Effector memory CD8-positive, alpha-beta T cell (primary cell): ENCODE measurements at regions not wholly inside any gene's neighbourhood (a gene's known extent, or its start where the extent isn't known, plus 50 kb on each side); places are given as distances from the start of the nearest gene placed in this dataset.
"Not testable (repeated sequence)": the region's sequence is repeated elsewhere in the genome, so short reads cannot be mapped to it uniquely, and the experiment has no call there.

Source experiments
- ATAC-seq: fragments of 150-1000 bp; cut with Tn5 transposase; replicated peaks from 2 replicates; pipeline ENCODE4 v1.10.0; 2021; ENCODE audit warnings: mild to moderate bottlenecking, moderate library complexity
- DNase-seq, 3 experiments: peaks; one replicate each; pipeline ENCODE4 v3.0.0; 2021
- H3K27ac Mint-ChIP-seq, 2 donors: one replicate each; pipeline ENCODE4 v1.8.0; 2022; ENCODE audit warnings: mild to moderate bottlenecking in 2 of 2, mixed read lengths in 2 of 2, moderate library complexity in 2 of 2
- H3K27me3 Mint-ChIP-seq, 2 donors: one replicate each; pipeline ENCODE4 v1.8.0; 2022; ENCODE audit warnings: mixed read lengths in 2 of 2
- H3K36me3 Mint-ChIP-seq: one replicate; pipeline ENCODE4 v1.8.0; 2022; ENCODE audit warnings: mild to moderate bottlenecking, moderate library complexity, mixed read lengths; ENCODE audit not compliant: insufficient read depth
- H3K4me1 Mint-ChIP-seq, 2 donors: one replicate each; pipeline ENCODE4 v1.8.0; 2022; ENCODE audit warnings: low read depth in 2 of 2, mixed read lengths in 2 of 2
- H3K4me3 Mint-ChIP-seq, 2 donors: one replicate each; pipeline ENCODE4 v1.8.0; 2022; ENCODE audit warnings: mild to moderate bottlenecking in 2 of 2, mixed read lengths in 2 of 2, moderate library complexity in 2 of 2
- H3K9me3 Mint-ChIP-seq, 2 donors: one replicate each; pipeline ENCODE4 v1.8.0; 2022; ENCODE audit warnings: mixed read lengths in 2 of 2

GRCh38 chr17:52495646-52496045, 337.1 kb upstream of the CA10 start:
- Mint-ChIP-seq H3K27ac (no peak overlapping the region), H3K27me3 (no peaks in the 10 kb centered on the region), H3K36me3 (no peaks in the 10 kb centered on the region), H3K4me3 (no peak overlapping the region), H3K4me1 (no peaks in the 10 kb centered on the region), H3K9me3 (peaks cover under 1 to 7% of the 10 kb centered on the region in 2 donors)
- DNase-seq, result no peak
- ATAC-seq, result no peak

- Mint-ChIP-seq H3K4me1 (no peaks in the 10 kb centered on the region), H3K27ac (no peak overlapping the region), H3K4me3 (no peak overlapping the region), H3K27me3 (no peaks in the 10 kb centered on the region), H3K36me3 (no peaks in the 10 kb centered on the region), H3K9me3 (peaks cover under 1 to 6% of the 10 kb centered on the region in 2 donors)
- DNase-seq (no peak), ATAC-seq (no peak)
Observed at GRCh38 chr17:52482271-52482670, 323.8 kb upstream of the CA10 start.

DNA sequence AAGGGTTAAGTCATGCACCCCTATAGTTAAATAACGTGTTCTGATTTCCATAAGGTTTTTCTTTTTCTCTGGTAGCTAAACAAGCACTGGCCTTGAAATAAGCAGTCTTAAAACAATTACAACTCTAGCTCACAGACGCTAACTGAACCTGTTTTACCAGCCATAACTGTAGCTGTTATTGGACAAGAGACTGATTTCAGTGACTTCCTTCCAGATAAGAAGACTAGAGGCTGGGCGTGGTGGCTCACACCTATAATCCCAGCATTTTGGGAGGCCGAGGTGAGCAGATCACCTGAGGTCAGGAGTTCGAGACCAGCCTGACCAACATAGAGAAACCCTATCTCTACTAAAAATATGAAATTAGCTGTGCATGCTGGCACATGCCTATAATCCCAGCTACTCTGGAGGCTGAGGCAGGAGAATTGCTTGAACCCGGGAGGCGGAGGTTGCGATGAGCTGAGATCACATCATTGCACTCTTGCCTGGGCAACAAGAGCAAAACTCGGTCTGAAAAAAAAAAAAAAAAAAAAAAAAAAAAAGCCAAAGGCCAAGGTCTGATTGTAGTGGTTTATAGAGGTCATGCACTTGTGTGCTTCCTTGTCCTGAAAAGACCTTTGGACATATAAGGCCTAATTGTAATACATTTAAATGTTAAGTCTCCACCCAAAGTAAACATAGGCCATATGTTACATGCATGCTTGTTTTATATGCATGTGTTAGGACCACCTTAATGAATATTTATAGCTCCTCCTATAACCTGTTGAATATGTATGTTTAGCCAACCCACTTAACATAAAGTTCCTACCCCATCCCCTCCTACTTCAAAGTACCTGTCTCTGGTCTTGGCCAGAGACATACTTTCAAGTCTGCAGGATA, 319.5 kb upstream of the CA10 start:
- ATAC-seq (no peak), DNase-seq (no peak)
- Mint-ChIP-seq H3K36me3 (no peaks in the 10 kb centered on the region), H3K4me1 (no peaks in the 10 kb centered on the region), H3K4me3 (no peak overlapping the region), H3K27ac (no peak overlapping the region), H3K27me3 (no peaks in the 10 kb centered on the region), H3K9me3 (peaks cover 0 to 4% of the 10 kb centered on the region in 2 donors)

GRCh38 chr17:52476638-52477313, 318.3 kb upstream of the CA10 start:
- H3K9me3 Mint-ChIP-seq, result peaks cover 4 to 7% of the 10 kb centered on the region in 2 donors
- H3K27me3 Mint-ChIP-seq, result no peaks in the 10 kb centered on the region
- H3K4me3 Mint-ChIP-seq, result no peak overlapping the region
- H3K36me3 Mint-ChIP-seq, result no peaks in the 10 kb centered on the region
- H3K27ac Mint-ChIP-seq, result no peak overlapping the region
- no peaks in the 10 kb centered on the region for H3K4me1 Mint-ChIP-seq
- no peak for DNase-seq
- ATAC-seq, result no peak

GRCh38 chr17:52470553-52470952, 312.0 kb upstream of the CA10 start:
- Mint-ChIP-seq H3K27ac (no peak overlapping the region), H3K36me3 (no peaks in the 10 kb centered on the region), H3K27me3 (no peaks in the 10 kb centered on the region), H3K4me1 (no peaks in the 10 kb centered on the region), H3K4me3 (no peak overlapping the region), H3K9me3 (peaks cover 15 to 20% of the 10 kb centered on the region in 2 donors)
- no peak for ATAC-seq
- DNase-seq, result no peak

- Mint-ChIP-seq H3K27ac (no peak overlapping the region), H3K4me1 (no peaks in the 10 kb centered on the region), H3K36me3 (no peaks in the 10 kb centered on the region), H3K27me3 (no peaks in the 10 kb centered on the region), H3K9me3 (peaks cover 13 to 17% of the 10 kb centered on the region in 2 donors), H3K4me3 (no peak overlapping the region)
- DNase-seq, result no peak
- ATAC-seq, result no peak
Observed at GRCh38 chr17:52465407-52465806, 306.9 kb upstream of the CA10 start.

GRCh38 chr17:52451294-52451861, 292.9 kb upstream of the CA10 start:
- Mint-ChIP-seq H3K4me1 (no peaks in the 10 kb centered on the region), H3K9me3 (peaks cover 6 to 9% of the 10 kb centered on the region in 2 donors), H3K36me3 (no peaks in the 10 kb centered on the region), H3K27me3 (no peaks in the 10 kb centered on the region), H3K27ac (no peak overlapping the region), H3K4me3 (no peak overlapping the region)
- DNase-seq (no peak), ATAC-seq (no peak)

DNA sequence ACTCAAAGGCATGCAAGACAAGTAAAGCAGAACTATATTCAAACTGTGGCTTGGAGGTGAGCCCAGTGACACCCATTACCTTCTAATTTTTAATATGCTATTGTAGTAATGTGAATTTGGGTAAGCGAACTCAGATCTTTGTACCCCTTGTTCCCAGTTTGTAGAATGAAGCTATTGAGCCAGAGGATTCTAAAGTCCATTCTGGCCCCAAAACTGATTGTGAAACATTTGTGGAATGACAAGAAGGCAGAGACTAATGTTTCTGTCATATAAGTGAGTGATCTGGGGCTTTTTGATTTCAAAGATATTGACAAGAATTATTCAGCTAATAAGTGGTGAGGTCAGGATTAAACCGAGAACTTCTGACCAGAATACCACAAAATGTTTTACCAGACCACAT, 283.8 kb upstream of the CA10 start:
- H3K27me3 Mint-ChIP-seq, result no peaks in the 10 kb centered on the region
- no peaks in the 10 kb centered on the region for H3K4me1 Mint-ChIP-seq

GRCh38 chr17:52420555-52421078, 262.1 kb upstream of the CA10 start:
- no peak for DNase-seq
- Mint-ChIP-seq H3K4me1 (no peaks in the 10 kb centered on the region), H3K4me3 (no peak overlapping the region), H3K27ac (no peak overlapping the region), H3K27me3 (no peaks in the 10 kb centered on the region), H3K36me3 (no peaks in the 10 kb centered on the region), H3K9me3 (peaks cover 6 to 12% of the 10 kb centered on the region in 2 donors)
- no peak for ATAC-seq

More for the DNA sequence above, 283.8 kb upstream of the CA10 start:
- no peak for ATAC-seq
- Mint-ChIP-seq H3K36me3 (no peaks in the 10 kb centered on the region), H3K4me3 (no peak overlapping the region), H3K27ac (no peak overlapping the region), H3K9me3 (peaks cover 8 to 14% of the 10 kb centered on the region in 2 donors)
- no peak for DNase-seq

GRCh38 chr17:52419229-52419641, 260.7 kb upstream of the CA10 start:
- H3K4me3 Mint-ChIP-seq, result no peak overlapping the region

DNA sequence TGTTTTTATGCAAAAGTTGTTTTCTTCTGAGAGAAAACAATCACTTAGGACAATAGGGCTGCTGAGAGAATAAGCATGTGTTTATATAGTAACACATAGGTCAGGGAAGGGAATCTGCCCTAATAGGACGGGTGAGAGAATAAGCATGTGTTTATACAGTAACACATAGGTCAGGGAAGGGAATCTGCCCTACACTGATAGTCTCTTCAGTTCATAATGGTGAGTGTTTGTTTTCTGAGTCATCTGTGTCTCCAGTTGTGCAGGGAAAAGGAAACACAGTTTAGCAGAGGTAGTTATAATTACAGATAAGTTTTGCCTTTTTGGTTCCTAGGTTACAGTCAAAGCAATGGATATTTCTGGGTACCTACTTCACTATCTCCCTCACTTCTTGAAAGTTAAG, 252.3 kb upstream of the CA10 start:
- ATAC-seq (no peak), DNase-seq (no peak)
- Mint-ChIP-seq H3K27me3 (no peaks in the 10 kb centered on the region), H3K4me1 (no peaks in the 10 kb centered on the region), H3K36me3 (no peaks in the 10 kb centered on the region), H3K27ac (no peak overlapping the region), H3K9me3 (peaks cover 0 to 9% of the 10 kb centered on the region in 2 donors), H3K4me3 (no peak overlapping the region)

More at GRCh38 chr17:52419229-52419641, 260.7 kb upstream of the CA10 start:
- H3K36me3 Mint-ChIP-seq, result no peaks in the 10 kb centered on the region
- ATAC-seq (no peak), DNase-seq (no peak)
- H3K4me1 Mint-ChIP-seq, result no peaks in the 10 kb centered on the region
- no peaks in the 10 kb centered on the region for H3K27me3 Mint-ChIP-seq
- peaks cover 4 to 12% of the 10 kb centered on the region in 2 donors for H3K9me3 Mint-ChIP-seq
- no peak overlapping the region for H3K27ac Mint-ChIP-seq

DNA sequence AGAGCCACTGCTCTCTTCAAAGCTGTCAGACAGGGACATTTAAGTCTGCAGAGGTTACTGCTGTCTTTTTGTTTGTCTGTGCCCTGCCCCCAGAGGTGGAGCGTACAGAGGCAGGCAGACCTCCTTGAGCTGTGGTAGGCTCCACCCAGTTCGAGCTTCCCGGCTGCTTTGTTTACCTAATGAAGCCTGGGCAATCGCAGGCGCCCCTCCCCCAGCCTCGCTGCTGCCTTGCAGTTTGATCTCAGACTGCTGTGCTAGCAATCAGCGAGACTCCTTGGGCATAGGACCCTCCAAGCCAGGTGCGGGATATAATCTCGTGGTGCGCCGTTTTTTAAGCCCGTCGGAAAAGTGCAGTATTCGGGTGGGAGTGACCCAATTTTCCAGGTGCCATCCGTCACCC, 250.7 kb upstream of the CA10 start:
- not testable (repeated sequence) for DNase-seq, H3K4me1 Mint-ChIP-seq, H3K9me3 Mint-ChIP-seq, H3K36me3 Mint-ChIP-seq, H3K4me3 Mint-ChIP-seq, H3K27ac Mint-ChIP-seq, ATAC-seq, H3K27me3 Mint-ChIP-seq

DNA sequence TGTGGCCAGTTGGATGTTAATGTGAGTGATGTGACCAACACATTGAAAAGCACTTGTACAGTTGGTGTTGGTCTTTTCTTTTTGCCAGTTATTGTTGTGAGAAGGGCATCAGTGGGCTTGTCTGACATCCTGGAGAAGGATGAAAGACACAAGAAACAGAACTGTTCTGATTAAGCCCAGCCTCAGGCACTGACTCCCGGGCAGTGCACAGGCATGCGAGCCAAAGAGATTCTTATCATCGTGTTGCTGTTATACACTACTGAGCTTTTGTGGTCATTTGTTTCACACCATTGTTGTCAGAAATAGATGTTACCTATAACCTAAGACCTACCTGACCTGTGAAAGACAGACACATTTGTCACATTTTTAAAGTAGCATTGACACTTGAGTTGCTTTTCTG, 236.8 kb upstream of the CA10 start:
- DNase-seq, result no peak
- Mint-ChIP-seq H3K27me3 (no peaks in the 10 kb centered on the region), H3K36me3 (no peaks in the 10 kb centered on the region), H3K4me3 (no peak overlapping the region), H3K4me1 (no peaks in the 10 kb centered on the region), H3K27ac (no peak overlapping the region), H3K9me3 (peaks cover 0 to 2% of the 10 kb centered on the region in 2 donors)
- ATAC-seq, result no peak
